ENCODE measurements at regions not wholly inside any gene's neighbourhood (a gene's known extent, or its start where the extent isn't known, plus 50 kb on each side); places are given as distances from the start of the nearest gene placed in this dataset.

- TF ChIP-seq RAD21 (conservative IDR thresholded peaks at IDR 0.05) (no peak), CTCF (IDR thresholded peaks at IDR 0.05; ENCODE audit: poor library complexity, severe bottlenecking) (no peak), POLR2AphosphoS5 (IDR thresholded peaks at IDR 0.05) (no peak), EZH2 (IDR thresholded peaks at IDR 0.05; ENCODE audit: borderline replicate concordance, insufficient read depth, low read length, poor library complexity, severe bottlenecking) (no peak), EP300 (conservative IDR thresholded peaks at IDR 0.05; ENCODE audit: poor library complexity, severe bottlenecking) (no peak), REST (IDR thresholded peaks at IDR 0.05; ENCODE audit: borderline replicate concordance) (no peak), MXI1 (conservative IDR thresholded peaks at IDR 0.05; ENCODE audit: poor library complexity, severe bottlenecking) (no peak)
These were observed 94.0 kb upstream of the CDK6 start for GRCh38 chr7:92930404-92930803.

All from neural cell (in vitro differentiated cells).